HG02840 (cell line): ENCODE measurements at regions not wholly inside any gene's neighbourhood (a gene's known extent, or its start where the extent isn't known, plus 50 kb on each side); places are given as distances from the start of the nearest gene placed in this dataset.
"Not testable (repeated sequence)": the region's sequence is repeated elsewhere in the genome, so short reads cannot be mapped to it uniquely, and the experiment has no call there.

Source experiments
- ATAC-seq: cut with Tn5 transposase; IDR thresholded peaks from one replicate; pipeline ENCODE4 v1.9.1; 2021; ENCODE audit warnings: mild to moderate bottlenecking, moderate library complexity, moderate number of reproducible peaks; ENCODE audit not compliant: unreplicated experiment, low FRiP score

- ATAC-seq, result no peak
These were observed 65.2 kb downstream of the CCDC195 start for GRCh38 chr2:224650815-224651439.

GRCh38 chr2:224647684-224648083, 62.5 kb upstream of the CUL3 start:
- ATAC-seq, result not testable (repeated sequence)

GRCh38 chr2:224646242-224646846, 61.2 kb upstream of the CUL3 start:
- ATAC-seq, result no peak

GRCh38 chr2:224645722-224646121, 60.6 kb upstream of the CUL3 start:
- no peak for ATAC-seq

DNA sequence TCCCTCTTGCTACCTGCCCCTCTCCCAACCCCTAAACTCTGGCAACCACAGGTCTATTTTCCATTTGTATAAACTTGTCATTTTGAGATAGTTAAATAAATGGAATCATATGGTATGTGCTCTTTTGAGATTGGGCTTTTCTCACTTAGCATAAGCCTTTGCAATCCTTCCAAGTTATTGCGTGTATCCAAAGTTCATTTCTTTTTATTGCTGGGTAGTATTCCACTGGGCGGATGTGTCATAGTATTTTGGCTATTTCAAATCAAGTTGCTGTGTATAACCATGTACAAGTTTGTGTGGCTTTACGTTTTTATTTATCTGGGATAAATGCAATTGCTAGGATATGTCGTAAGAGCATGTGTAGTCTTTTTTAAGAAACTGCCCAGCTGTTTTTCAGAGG, 55.5 kb upstream of the CUL3 start:
- ATAC-seq, result no peak

DNA sequence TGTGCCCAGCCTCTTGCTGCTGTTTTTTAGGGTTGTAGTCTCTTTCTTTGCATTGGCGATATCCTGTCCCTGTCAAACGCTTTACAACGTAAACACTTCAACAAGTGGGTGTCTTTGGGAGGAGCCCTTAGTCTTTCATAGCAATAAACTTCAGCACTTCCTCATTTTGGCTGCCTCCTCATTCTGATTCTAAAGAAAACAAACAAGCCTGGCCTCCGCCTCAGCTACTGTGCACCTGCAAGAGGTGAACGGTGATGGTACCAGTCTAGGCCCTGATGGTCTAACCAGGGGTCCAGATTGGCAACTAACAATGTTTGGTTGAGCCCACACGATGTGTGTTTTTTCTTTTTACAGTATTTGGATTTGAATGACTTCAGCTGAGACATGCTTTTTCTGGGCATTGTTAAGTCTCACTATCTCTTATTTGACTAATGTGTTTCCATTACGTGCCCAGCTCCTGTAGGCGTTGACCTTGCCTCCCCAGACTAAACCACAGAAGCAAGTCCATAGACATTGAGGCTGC, 53.2 kb upstream of the CUL3 start:
- peak; percentile 96 for ATAC-seq
